GM18868 (cell line): ENCODE measurements at regions not wholly inside any gene's neighbourhood (a gene's known extent, or its start where the extent isn't known, plus 50 kb on each side); places are given as distances from the start of the nearest gene placed in this dataset.
A peak's percentile ranks its signal among the peaks of the same experiment; 100 is the strongest.
"Not testable (repeated sequence)": the region's sequence is repeated elsewhere in the genome, so short reads cannot be mapped to it uniquely, and the experiment has no call there.

ENCODE experiments used
- ATAC-seq: cut with Tn5 transposase; IDR thresholded peaks from one replicate; pipeline ENCODE4 v1.9.1; 2021; ENCODE audit warnings: mild to moderate bottlenecking, moderate library complexity; ENCODE audit not compliant: unreplicated experiment

GRCh38 chr4:15162465-15163283 lies 160.4 kb downstream of the CPEB2 start:
- ATAC-seq: peak; percentile 87

- no peak for ATAC-seq
Measured at GRCh38 chr4:15163284-15163645, 161.0 kb downstream of the CPEB2 start.

- no peak for ATAC-seq
Measured at GRCh38 chr4:15164571-15164970, 162.3 kb downstream of the CPEB2 start.

GRCh38 chr4:15167743-15168142 lies 165.5 kb downstream of the CPEB2 start:
- no peak for ATAC-seq

GRCh38 chr4:15168759-15169158 lies 166.5 kb downstream of the CPEB2 start:
- no peak for ATAC-seq

GRCh38 chr4:15171725-15172124 lies 169.4 kb downstream of the CPEB2 start:
- ATAC-seq: no peak

GRCh38 chr4:15173251-15173650 lies 171.0 kb downstream of the CPEB2 start:
- ATAC-seq: no peak

- ATAC-seq: not testable (repeated sequence)
Measured at GRCh38 chr4:15174168-15174567, 171.9 kb downstream of the CPEB2 start.

GRCh38 chr4:15179842-15180241 lies 177.6 kb downstream of the CPEB2 start:
- ATAC-seq: not testable (repeated sequence)

- peak; percentile 70 for ATAC-seq
Measured at GRCh38 chr4:15182600-15183220, 180.4 kb downstream of the CPEB2 start.

- no peak for ATAC-seq
Measured at GRCh38 chr4:15186149-15186548, 183.9 kb downstream of the CPEB2 start.

- ATAC-seq: no peak
Measured at GRCh38 chr4:15186806-15187205, 184.5 kb downstream of the CPEB2 start.

- ATAC-seq: peak; percentile 88
Measured at GRCh38 chr4:15188605-15189539, 186.6 kb downstream of the CPEB2 start.

GRCh38 chr4:15194520-15194919 lies 192.2 kb downstream of the CPEB2 start:
- ATAC-seq: no peak

- no peak for ATAC-seq
Measured at GRCh38 chr4:15197005-15197404, 194.7 kb downstream of the CPEB2 start.

GRCh38 chr4:15198070-15198727 lies 195.9 kb downstream of the CPEB2 start:
- ATAC-seq: no peak

- ATAC-seq: no peak
Measured at GRCh38 chr4:15201782-15202181, 199.5 kb downstream of the CPEB2 start.

GRCh38 chr4:15202481-15202880 lies 200.2 kb downstream of the CPEB2 start:
- no peak for ATAC-seq

- not testable (repeated sequence) for ATAC-seq
Measured at GRCh38 chr4:15206526-15206925, 204.2 kb downstream of the CPEB2 start.

- ATAC-seq: no peak
Measured at GRCh38 chr4:15213302-15213970, 211.2 kb downstream of the CPEB2 start.
